GM21447 (cell line): ENCODE measurements at regions not wholly inside any gene's neighbourhood (a gene's known extent, or its start where the extent isn't known, plus 50 kb on each side); places are given as distances from the start of the nearest gene placed in this dataset.
"Not testable (repeated sequence)": the region's sequence is repeated elsewhere in the genome, so short reads cannot be mapped to it uniquely, and the experiment has no call there.

Experiments
- ATAC-seq: cut with Tn5 transposase; IDR thresholded peaks from one replicate; pipeline ENCODE4 v1.9.1; 2021; ENCODE audit not compliant: unreplicated experiment

- ATAC-seq, result no peak
Measured at GRCh38 chr6:134619789-134620188, 301.9 kb upstream of the SGK1 start.

GRCh38 chr6:134619077-134619476 is 301.2 kb upstream of the SGK1 start:
- no peak for ATAC-seq

- no peak for ATAC-seq
Measured at GRCh38 chr6:134614606-134615485, 296.9 kb upstream of the SGK1 start.

- ATAC-seq, result not testable (repeated sequence)
Measured at GRCh38 chr6:134612128-134612527, 294.2 kb upstream of the SGK1 start.

- no peak for ATAC-seq
Measured at GRCh38 chr6:134610411-134610810, 292.5 kb upstream of the SGK1 start.

GRCh38 chr6:134609716-134610261 is 291.9 kb upstream of the SGK1 start:
- ATAC-seq, result no peak

- no peak for ATAC-seq
Measured at GRCh38 chr6:134607411-134607810, 289.5 kb upstream of the SGK1 start.

GRCh38 chr6:134605034-134605433 is 287.1 kb upstream of the SGK1 start:
- ATAC-seq, result no peak

GRCh38 chr6:134604014-134604676 is 286.2 kb upstream of the SGK1 start:
- ATAC-seq, result no peak

GRCh38 chr6:134603561-134603960 is 285.6 kb upstream of the SGK1 start:
- ATAC-seq, result no peak

GRCh38 chr6:134602123-134602522 is 284.2 kb upstream of the SGK1 start:
- no peak for ATAC-seq

- no peak for ATAC-seq
Measured at GRCh38 chr6:134600671-134601070, 282.8 kb upstream of the SGK1 start.

- ATAC-seq, result no peak
Measured at GRCh38 chr6:134599079-134599478, 281.2 kb upstream of the SGK1 start.

- ATAC-seq, result no peak
Measured at GRCh38 chr6:134596191-134596590, 278.3 kb upstream of the SGK1 start.

GRCh38 chr6:134594881-134595280 is 277.0 kb upstream of the SGK1 start:
- no peak for ATAC-seq

GRCh38 chr6:134593887-134594286 is 276.0 kb upstream of the SGK1 start:
- ATAC-seq, result no peak

GRCh38 chr6:134593442-134593841 is 275.5 kb upstream of the SGK1 start:
- no peak for ATAC-seq

- ATAC-seq, result no peak
Measured at GRCh38 chr6:134593024-134593423, 275.1 kb upstream of the SGK1 start.

- ATAC-seq, result no peak
Measured at GRCh38 chr6:134590449-134590848, 272.5 kb upstream of the SGK1 start.

- no peak for ATAC-seq
Measured at GRCh38 chr6:134590004-134590403, 272.1 kb upstream of the SGK1 start.

- no peak for ATAC-seq
Measured at GRCh38 chr6:134589512-134589911, 271.6 kb upstream of the SGK1 start.

GRCh38 chr6:134588267-134588666 is 270.4 kb upstream of the SGK1 start:
- no peak for ATAC-seq
